Mucosa of descending colon (tissue), 3 donors: ENCODE measurements at regions not wholly inside any gene's neighbourhood (a gene's known extent, or its start where the extent isn't known, plus 50 kb on each side); places are given as distances from the start of the nearest gene placed in this dataset.

Source experiments
- ATAC-seq: fragments of 200-7000 bp; cut with Tn5 transposase; one replicate; pipeline ENCODE4 v1.9.1; 2020; ENCODE audit warnings: mild to moderate bottlenecking, moderate library complexity
- DNase-seq, 3 donors: peaks; one replicate each; pipeline ENCODE4 v3.0.0-alpha.2; 2020
- H3K36me3 ChIP-seq: fragments of 200-600 bp; one replicate; pipeline ENCODE4 v1.8.0; 2021; ENCODE audit warnings: low read depth, mild to moderate bottlenecking
- H3K4me1 ChIP-seq: fragments of 200-600 bp; one replicate; pipeline ENCODE4 v1.8.0; 2021; ENCODE audit warnings: low read depth, mild to moderate bottlenecking
- H3K4me3 ChIP-seq: fragments of 200-600 bp; one replicate; pipeline ENCODE4 v1.8.0; 2021; ENCODE audit warnings: mild to moderate bottlenecking
- H3K9me3 ChIP-seq: fragments of 200-600 bp; one replicate; pipeline ENCODE4 v1.8.0; 2021; ENCODE audit warnings: mild to moderate bottlenecking
- CTCF ChIP-seq: fragments of 200-600 bp; IDR thresholded peaks from one replicate; pipeline ENCODE4 v1.8.0; 2022; ENCODE audit warnings: antibody characterized with exemption, mild to moderate bottlenecking
- intact Hi-C, 2 donors: fragments of 100-400 bp; cut with DNase I in 1 of 2; cut with micrococcal nuclease in 1 of 2; formaldehyde crosslinking; loops; one replicate each; pipeline versions ENCODE4 v1.11.0 to v1.11.1; 2022; cut with DNase I, micrococcal nuclease
- donor health status: DM: no; HTN: no; CAD: no; lungs with moderate emphysema.
- donor health status: DM: no; HTN: no; CAD: no.
- donor health status: DM: no; HTN: yes; CAD: no.

DNA sequence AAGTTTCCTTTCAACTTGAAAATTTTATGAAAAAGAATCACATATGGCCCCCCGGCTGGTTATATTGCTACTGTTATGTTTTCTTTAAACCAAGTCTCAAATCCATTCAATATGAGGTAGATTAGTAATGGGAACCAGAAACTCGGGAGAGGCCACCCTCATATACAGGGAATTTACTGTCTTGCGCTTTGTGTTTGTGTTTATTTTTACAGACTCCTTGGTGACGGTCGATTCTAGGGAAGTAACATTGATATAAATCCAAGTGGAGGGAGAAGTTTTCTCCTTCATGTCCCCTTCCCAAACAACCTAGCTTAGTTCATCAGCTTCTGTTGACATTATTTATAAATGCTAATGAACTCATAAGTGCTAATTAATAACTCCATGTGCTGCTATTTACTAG lies 163.5 kb upstream of the LMO4 start:
- no peaks in the 10 kb centered on the region for H3K4me1 ChIP-seq
- TF ChIP-seq CTCF = no peak
- intact Hi-C loops = no loop called here
- H3K9me3 ChIP-seq = no peaks in the 10 kb centered on the region
- DNase-seq = no peak
- ATAC-seq = no peak
- no peaks in the 10 kb centered on the region for H3K36me3 ChIP-seq
- H3K4me3 ChIP-seq = no peak overlapping the region

DNA sequence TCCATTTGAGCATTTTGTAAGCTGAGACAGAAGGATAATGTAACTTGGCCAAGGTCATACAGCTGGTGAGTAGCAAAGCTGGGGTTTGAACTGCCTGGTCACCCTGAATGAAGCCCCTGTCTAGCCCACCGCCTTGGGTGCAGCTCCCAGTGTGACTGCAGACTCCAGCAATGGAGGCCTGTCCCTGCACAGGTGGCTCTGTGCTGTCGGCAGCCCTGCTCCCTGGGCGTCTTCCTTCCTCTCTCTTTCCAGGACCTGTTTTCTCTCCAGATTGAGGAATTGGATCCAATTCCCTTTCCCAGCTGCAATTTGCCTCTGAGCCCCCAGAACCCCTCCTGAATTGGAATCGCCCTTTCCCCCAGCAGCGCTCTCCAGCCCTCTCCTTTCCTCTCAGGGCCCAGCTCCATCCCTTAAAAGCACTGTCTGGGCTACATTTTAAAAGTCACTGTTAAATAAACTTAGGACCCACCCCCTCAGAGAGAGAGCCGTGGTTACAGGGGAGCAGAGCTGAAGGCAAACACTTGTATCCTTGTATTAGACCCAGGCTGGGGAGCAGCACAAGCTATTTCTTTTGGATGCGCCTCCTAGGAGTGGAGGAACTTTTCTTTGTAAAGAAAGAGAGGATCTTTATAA lies 161.4 kb upstream of the LMO4 start:
- no peak for ATAC-seq
- no peak for DNase-seq

DNA sequence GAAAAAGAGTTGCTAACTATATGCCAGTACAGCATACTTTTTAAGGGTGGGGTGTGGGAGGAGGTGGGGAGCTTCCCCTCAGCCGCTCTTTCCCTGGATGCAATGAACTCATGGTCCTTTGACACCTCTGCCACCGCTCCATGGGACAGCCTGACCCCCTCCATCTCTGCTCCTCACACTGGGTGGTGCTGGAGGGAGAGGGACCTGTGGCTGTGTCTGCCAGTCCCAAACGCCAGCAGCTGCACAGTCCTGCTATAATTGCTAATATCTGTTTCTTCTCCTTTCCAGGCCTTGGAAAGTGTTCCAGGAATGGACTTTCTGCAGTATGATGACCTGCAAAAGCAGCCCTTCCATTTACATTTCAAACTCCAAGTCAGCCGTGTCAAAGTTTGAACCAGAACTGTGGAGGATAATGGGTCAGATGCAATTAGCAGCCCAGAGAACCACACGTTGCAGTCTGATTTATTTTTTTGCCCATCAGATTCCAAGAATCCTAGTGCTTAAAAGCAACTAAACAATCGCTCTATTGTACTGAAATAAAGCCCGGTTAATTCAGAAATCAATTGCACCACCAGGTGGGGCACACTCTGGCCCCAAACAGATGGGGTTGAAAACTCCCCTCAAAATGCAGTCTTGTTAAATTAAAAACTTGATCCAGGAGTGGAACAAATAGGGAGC lies 160.7 kb upstream of the LMO4 start:
- TF ChIP-seq CTCF = no peak
- intact Hi-C loops = no loop called here
- no peaks in the 10 kb centered on the region for H3K36me3 ChIP-seq
- no peaks in the 10 kb centered on the region for H3K9me3 ChIP-seq
- H3K4me3 ChIP-seq = no peak overlapping the region
- ATAC-seq (no peak), DNase-seq (no peak)
- no peaks in the 10 kb centered on the region for H3K4me1 ChIP-seq

More for the DNA sequence above, 161.4 kb upstream of the LMO4 start:
- intact Hi-C loops = no loop called here
- no peaks in the 10 kb centered on the region for H3K4me1 ChIP-seq
- H3K9me3 ChIP-seq = no peaks in the 10 kb centered on the region
- H3K36me3 ChIP-seq = no peaks in the 10 kb centered on the region
- no peak for TF ChIP-seq CTCF
- no peak overlapping the region for H3K4me3 ChIP-seq

GRCh38 chr1:87169263-87169910 lies 159.3 kb upstream of the LMO4 start:
- no peak for ATAC-seq
- Histone ChIP-seq H3K9me3 (no peaks in the 10 kb centered on the region), H3K4me3 (no peak overlapping the region), H3K4me1 (no peaks in the 10 kb centered on the region), H3K36me3 (no peaks in the 10 kb centered on the region)
- TF ChIP-seq CTCF = no peak
- no peak for DNase-seq
- intact Hi-C loops = no loop called here

GRCh38 chr1:87170157-87170556 lies 158.5 kb upstream of the LMO4 start:
- DNase-seq = no peak
- no peak for TF ChIP-seq CTCF
- ATAC-seq = peak; percentile 32

More at GRCh38 chr1:87170157-87170556, 158.5 kb upstream of the LMO4 start:
- Histone ChIP-seq H3K9me3 (no peaks in the 10 kb centered on the region), H3K4me1 (no peaks in the 10 kb centered on the region), H3K4me3 (no peak overlapping the region), H3K36me3 (no peaks in the 10 kb centered on the region)
- intact Hi-C loops = no loop called here
